ENCODE measurements at regions not wholly inside any gene's neighbourhood (a gene's known extent, or its start where the extent isn't known, plus 50 kb on each side); places are given as distances from the start of the nearest gene placed in this dataset.

DNA sequence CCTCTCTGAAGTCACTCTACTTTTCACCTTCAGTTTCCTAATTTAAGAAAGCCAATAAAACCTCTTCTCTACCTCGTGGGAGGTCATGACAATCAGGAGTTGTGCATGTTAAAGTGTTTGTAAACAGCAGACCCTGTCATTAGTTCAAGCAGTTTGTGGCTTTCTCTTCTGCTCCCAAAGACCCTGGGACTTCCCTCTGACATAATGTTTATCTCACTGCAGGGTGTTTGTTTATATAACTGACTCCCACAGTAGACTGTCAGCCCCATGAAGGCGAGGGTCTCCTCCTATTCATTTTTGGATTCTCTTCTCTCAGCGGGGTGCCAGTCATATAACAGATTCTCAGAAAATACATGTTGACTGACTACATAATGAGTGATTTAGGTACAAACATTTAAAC lies 360.0 kb upstream of the ZNF462 start:
- TF ChIP-seq, protein P1, sequence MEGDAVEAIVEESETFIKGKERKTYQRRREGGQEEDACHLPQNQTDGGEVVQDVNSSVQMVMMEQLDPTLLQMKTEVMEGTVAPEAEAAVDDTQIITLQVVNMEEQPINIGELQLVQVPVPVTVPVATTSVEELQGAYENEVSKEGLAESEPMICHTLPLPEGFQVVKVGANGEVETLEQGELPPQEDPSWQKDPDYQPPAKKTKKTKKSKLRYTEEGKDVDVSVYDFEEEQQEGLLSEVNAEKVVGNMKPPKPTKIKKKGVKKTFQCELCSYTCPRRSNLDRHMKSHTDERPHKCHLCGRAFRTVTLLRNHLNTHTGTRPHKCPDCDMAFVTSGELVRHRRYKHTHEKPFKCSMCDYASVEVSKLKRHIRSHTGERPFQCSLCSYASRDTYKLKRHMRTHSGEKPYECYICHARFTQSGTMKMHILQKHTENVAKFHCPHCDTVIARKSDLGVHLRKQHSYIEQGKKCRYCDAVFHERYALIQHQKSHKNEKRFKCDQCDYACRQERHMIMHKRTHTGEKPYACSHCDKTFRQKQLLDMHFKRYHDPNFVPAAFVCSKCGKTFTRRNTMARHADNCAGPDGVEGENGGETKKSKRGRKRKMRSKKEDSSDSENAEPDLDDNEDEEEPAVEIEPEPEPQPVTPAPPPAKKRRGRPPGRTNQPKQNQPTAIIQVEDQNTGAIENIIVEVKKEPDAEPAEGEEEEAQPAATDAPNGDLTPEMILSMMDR (IDR thresholded peaks at IDR 0.05; ENCODE audit: low read length), result no peak
- TF ChIP-seq EZH2 (optimal IDR thresholded peaks at IDR 0.05; ENCODE audit: low read depth, low read length), result no peak

Data from MM.1S (cell line).